ENCODE measurements at regions not wholly inside any gene's neighbourhood (a gene's known extent, or its start where the extent isn't known, plus 50 kb on each side); places are given as distances from the start of the nearest gene placed in this dataset.

GRCh38 chr2:149773006-149773405, 185.4 kb upstream of the MMADHC start (continued):
- TF ChIP-seq ELF1 (IDR thresholded peaks at IDR 0.05), result no peak
- TF ChIP-seq USF2 (IDR thresholded peaks at IDR 0.05; ENCODE audit: borderline replicate concordance, low read depth, low read length), result no peak
- TF ChIP-seq TEAD4 (IDR thresholded peaks at IDR 0.05; ENCODE audit: borderline replicate concordance, insufficient read depth), result no peak
- TF ChIP-seq NFIC (IDR thresholded peaks at IDR 0.05; ENCODE audit: borderline replicate concordance), result no peak
- no peak for TF ChIP-seq ZBTB33 (IDR thresholded peaks at IDR 0.05; ENCODE audit: borderline replicate concordance, low read depth)
- TF ChIP-seq FOXM1 (IDR thresholded peaks at IDR 0.05; ENCODE audit: low read depth), result no peak
- TF ChIP-seq SMC3 (IDR thresholded peaks at IDR 0.05; ENCODE audit: low read depth, low read length), result no peak
- no peak for TF ChIP-seq RAD21 (IDR thresholded peaks at IDR 0.05; ENCODE audit: low read length)
- TF ChIP-seq FOSL2 (IDR thresholded peaks at IDR 0.05; ENCODE audit: borderline replicate concordance, low read depth), result no peak

GRCh38 chr2:149768320-149768799, 180.8 kb upstream of the MMADHC start:
- Histone ChIP-seq H2AFZ (ENCODE audit: low read depth) (peak overlapping the region; percentile 45; the same call in 1 of the 2 replicates), H3F3A (replicated peaks; ENCODE audit: insufficient read depth) (peaks cover 7% of the 10 kb centered on the region), H3K79me2 (ENCODE audit: insufficient read depth) (no peaks in the 10 kb centered on the region), H3K27me3 (ENCODE audit: insufficient read depth) (no peaks in the 10 kb centered on the region), H3K9me3 (no peaks in the 10 kb centered on the region), H3K36me3 (replicated peaks in 1 of 2; ENCODE audit: control insufficient read depth in 1 of 2, insufficient read depth in 2 of 2, low read length in 1 of 2) (no peaks in the 10 kb centered on the region), H3K9ac (peak overlapping the region; percentile 65; the same call in 1 of the 2 replicates), H4K20me1 (ENCODE audit: insufficient read depth) (no peaks in the 10 kb centered on the region), H3K4me1 (ENCODE audit: control insufficient read depth in 1 of 2, insufficient read depth in 2 of 2, low read depth in 1 of 2, low read length in 1 of 2) (peaks cover 0 to 12% of the 10 kb centered on the region in 2 experiments; a peak in 2 of 4 replicates), H3K4me2 (peak overlapping the region; percentile 67; the same call in 1 of the 2 replicates), H3K4me3 (ENCODE audit: low read depth in 2 of 2, low read length in 1 of 2) (no peak overlapping the region), H3K27ac (ENCODE audit: low read depth in 2 of 2, low read length in 1 of 2) (peak overlapping the region; percentile 84 to 88), H3K9me2 (no peaks in the 10 kb centered on the region)
- WGBS (ENCODE audit: low lambda C conversion rate), result 12% methylated on average over 1 of the region's 1 CpG
- ChIA-PET CTCF (interaction anchor here (1.8 kb wide), 1 partner anchor 11 kb away, joined by 6 read pairs; no protein-coding TSS in a partner anchor), POLR2A (interaction anchor here (0.8 kb wide), 1 partner anchor 631 kb away, joined by 3 read pairs; no protein-coding TSS in a partner anchor)
- TF ChIP-seq JUND (IDR thresholded peaks at IDR 0.05) (peak; percentile 39; the same call in 1 of the 2 replicates), TAF1 (IDR thresholded peaks at IDR 0.05; ENCODE audit: borderline replicate concordance, low read depth, low read length) (no peak), SMC3 (IDR thresholded peaks at IDR 0.05; ENCODE audit: low read depth, low read length) (no peak), NFIC (IDR thresholded peaks at IDR 0.05; ENCODE audit: borderline replicate concordance) (no peak), IRF3 (IDR thresholded peaks at IDR 0.05; ENCODE audit: low read depth, low read length) (no peak), YY1 (IDR thresholded peaks at IDR 0.05; ENCODE audit: low read depth) (no peak), FOSL2 (IDR thresholded peaks at IDR 0.05; ENCODE audit: borderline replicate concordance, low read depth) (peak; percentile 39; the same call in 1 of the 2 replicates), GABPA (IDR thresholded peaks at IDR 0.05; ENCODE audit: low read depth) (no peak)
- no peak for DNase-seq
